ENCODE measurements at regions not wholly inside any gene's neighbourhood (a gene's known extent, or its start where the extent isn't known, plus 50 kb on each side); places are given as distances from the start of the nearest gene placed in this dataset.

DNA sequence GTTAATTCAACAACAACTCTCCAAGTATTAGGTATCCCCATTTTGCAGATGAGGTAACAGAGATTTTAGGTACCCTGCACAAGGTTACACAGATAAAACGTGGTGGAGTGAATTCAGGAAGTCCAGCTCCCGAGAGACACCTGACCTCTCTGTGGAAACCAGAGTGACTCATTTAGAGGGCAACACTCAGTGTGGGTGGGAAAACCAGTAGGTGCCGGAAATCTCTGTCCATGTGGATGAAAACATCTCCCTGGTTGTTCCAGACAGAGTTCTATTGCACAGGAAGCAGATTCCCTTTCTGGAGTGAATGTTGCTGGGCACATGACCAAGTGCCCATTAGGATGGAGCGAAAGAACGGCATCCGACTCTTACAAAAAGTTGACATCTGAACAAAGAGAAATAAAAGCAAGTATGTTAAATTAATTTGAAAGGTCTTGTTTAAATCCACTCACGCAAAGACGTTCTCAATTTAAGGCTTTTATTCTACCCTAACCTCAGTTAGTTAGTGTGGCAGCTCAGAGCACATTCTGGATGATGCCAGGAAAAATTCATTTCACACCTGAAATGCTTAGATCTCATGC, 391.9 kb upstream of the WWC1 start:
- POLR2A ChIA-PET, result no interaction called here
- H3K9me3 Mint-ChIP-seq, result no peaks in the 10 kb centered on the region

DNA sequence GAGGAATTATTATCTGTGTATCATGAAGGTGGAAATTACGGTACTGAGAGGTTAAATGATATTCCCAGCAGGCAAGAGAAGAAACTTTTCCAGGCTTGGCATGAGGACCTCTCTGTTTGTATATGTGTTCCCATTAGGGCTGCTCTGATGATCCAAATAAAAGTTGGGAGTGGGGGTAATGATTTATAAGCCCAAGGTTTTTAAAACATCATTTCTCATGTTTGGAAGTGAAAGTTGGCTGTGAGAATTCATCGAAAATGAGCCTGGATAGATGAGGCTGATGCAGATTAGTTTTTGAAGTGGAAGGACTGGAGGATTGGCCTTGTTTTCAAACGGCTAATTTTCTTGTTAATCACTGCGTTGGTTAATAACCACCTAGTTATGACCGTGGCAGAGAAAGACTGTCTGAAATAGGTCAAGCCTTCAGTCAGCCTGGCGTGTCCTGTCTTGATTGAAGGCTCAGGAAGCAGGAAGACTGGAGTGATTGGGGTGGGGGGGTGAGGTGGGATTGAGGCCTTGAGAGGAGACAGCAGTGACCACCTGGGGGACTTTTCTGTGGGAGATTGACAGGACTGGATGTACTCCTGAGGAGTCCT, 391.0 kb upstream of the WWC1 start:
- no peaks in the 10 kb centered on the region for H3K4me1 Mint-ChIP-seq
- ATAC-seq (ENCODE audit: low read depth) (no peak), DNase-seq (no peak)
- no peaks in the 10 kb centered on the region for H3K9me3 Mint-ChIP-seq
- no peak overlapping the region for H3K27ac Mint-ChIP-seq
- POLR2A ChIA-PET, result no interaction called here
- no peak overlapping the region for H3K4me3 Mint-ChIP-seq
- peaks cover 3% of the 10 kb centered on the region for H3K27me3 Mint-ChIP-seq
- no peaks in the 10 kb centered on the region for H3K36me3 Mint-ChIP-seq

More for the DNA sequence above, 391.9 kb upstream of the WWC1 start:
- Mint-ChIP-seq H3K27me3 (peaks cover 3% of the 10 kb centered on the region), H3K4me1 (no peaks in the 10 kb centered on the region), H3K36me3 (no peaks in the 10 kb centered on the region), H3K4me3 (no peak overlapping the region), H3K27ac (no peak overlapping the region)
- DNase-seq, result no peak
- no peak for ATAC-seq (ENCODE audit: low read depth)

GRCh38 chr5:167902298-167902697, 389.1 kb upstream of the WWC1 start:
- no peaks in the 10 kb centered on the region for H3K4me1 Mint-ChIP-seq
- no peak for DNase-seq
- ATAC-seq (ENCODE audit: low read depth), result no peak
- H3K4me3 Mint-ChIP-seq, result no peak overlapping the region
- POLR2A ChIA-PET, result no interaction called here
- no peaks in the 10 kb centered on the region for H3K9me3 Mint-ChIP-seq
- H3K36me3 Mint-ChIP-seq, result no peaks in the 10 kb centered on the region
- peaks cover 3% of the 10 kb centered on the region for H3K27me3 Mint-ChIP-seq
- H3K27ac Mint-ChIP-seq, result no peak overlapping the region

DNA sequence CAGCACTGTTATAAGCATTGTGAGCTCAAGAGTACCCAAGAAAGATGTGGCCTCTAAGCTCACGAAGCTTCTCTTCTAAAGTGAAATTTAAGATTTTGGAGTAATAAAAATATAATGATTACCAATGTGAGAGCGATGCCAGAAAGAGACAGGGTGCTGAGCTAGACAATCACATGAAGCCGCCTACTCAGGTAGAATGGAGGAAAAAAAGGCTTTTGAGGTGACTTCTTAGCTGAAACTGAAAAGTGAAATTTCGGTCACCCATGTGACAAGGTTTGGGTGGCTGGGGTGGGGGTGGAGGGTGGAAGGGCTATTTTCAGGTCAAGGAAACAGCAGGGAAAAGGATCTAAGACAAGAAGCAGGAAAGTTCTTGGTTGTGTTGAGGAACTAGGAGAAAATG, 388.2 kb upstream of the WWC1 start:
- H3K36me3 Mint-ChIP-seq, result no peaks in the 10 kb centered on the region
- H3K4me3 Mint-ChIP-seq, result no peak overlapping the region
- peaks cover 3% of the 10 kb centered on the region for H3K27me3 Mint-ChIP-seq
- ATAC-seq (ENCODE audit: low read depth) (no peak), DNase-seq (no peak)
- no peak overlapping the region for H3K27ac Mint-ChIP-seq
- no peaks in the 10 kb centered on the region for H3K9me3 Mint-ChIP-seq
- POLR2A ChIA-PET, result no interaction called here
- H3K4me1 Mint-ChIP-seq, result no peaks in the 10 kb centered on the region

DNA sequence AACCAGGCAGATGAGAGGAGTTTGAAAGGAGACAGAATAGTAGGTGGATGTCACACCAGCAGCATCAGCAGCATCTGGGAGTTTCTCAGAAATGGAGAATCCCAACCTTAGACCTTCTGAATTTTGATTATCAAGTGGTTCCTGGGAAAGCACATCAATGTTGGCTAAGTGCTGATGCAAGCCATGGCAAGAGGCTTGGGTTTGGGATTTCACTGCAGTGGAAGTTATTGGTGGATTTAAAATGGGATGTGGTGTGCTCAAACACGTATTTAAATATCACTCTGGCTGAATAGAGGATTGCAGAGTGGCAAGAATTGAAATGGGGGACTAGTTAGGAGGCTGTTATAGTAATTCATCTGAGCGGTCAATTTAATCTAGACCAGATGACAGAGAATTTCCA, 387.8 kb upstream of the WWC1 start:
- POLR2A ChIA-PET, result no interaction called here

DNA sequence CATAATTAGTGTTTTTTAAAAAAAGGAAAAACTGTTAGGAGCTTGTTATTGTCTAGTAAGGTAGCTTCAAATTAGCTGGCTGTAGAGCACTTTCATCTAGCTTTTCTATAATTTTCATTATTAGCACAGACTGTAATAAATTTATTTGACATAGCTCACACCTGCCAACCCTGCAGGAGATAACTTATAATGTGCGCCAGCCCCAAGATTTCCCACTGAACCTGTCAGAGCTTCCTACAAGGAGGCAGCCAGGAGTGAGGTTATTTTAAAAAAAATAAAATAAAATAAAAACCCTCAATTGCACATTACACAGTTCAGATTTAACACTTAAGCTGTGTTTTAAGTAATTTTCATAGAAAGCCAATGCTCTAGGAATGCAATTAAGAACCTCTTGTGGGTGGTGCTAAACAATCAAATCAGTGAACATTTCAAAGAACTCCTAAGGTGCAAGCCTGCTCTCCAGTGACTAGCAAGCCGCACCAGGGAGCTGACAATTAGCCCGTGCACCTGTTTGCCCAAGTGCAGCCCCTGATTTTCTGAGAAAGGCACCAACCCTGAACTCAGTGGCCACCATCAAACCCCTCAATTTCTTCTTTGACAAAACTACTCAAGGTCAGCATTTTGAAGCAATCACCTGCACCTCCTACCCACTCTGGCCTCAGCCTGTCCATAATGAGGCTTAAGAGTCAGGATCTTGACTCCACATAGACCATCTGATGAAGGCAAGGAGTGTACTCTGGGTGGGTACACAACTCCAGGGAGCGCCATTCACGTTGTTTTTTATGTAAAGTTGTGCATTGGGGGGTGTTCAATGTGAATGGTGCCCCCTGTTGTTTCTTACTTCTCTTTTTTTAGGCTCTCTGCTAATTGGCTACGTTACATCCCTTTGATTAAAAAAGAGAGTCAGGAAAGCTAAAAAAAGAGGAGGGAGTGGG, 385.3 kb upstream of the WWC1 start:
- POLR2A ChIA-PET, result no interaction called here
- Mint-ChIP-seq H3K4me3 (no peak overlapping the region), H3K36me3 (no peaks in the 10 kb centered on the region), H3K27ac (no peak overlapping the region), H3K27me3 (no peaks in the 10 kb centered on the region), H3K4me1 (no peaks in the 10 kb centered on the region), H3K9me3 (no peaks in the 10 kb centered on the region)
- DNase-seq (no peak), ATAC-seq (ENCODE audit: low read depth) (no peak)

More for the DNA sequence above, 387.8 kb upstream of the WWC1 start:
- Mint-ChIP-seq H3K36me3 (no peaks in the 10 kb centered on the region), H3K27me3 (no peaks in the 10 kb centered on the region), H3K4me3 (no peak overlapping the region), H3K4me1 (no peaks in the 10 kb centered on the region), H3K27ac (no peak overlapping the region), H3K9me3 (no peaks in the 10 kb centered on the region)
- ATAC-seq (ENCODE audit: low read depth) (no peak), DNase-seq (no peak)

DNA sequence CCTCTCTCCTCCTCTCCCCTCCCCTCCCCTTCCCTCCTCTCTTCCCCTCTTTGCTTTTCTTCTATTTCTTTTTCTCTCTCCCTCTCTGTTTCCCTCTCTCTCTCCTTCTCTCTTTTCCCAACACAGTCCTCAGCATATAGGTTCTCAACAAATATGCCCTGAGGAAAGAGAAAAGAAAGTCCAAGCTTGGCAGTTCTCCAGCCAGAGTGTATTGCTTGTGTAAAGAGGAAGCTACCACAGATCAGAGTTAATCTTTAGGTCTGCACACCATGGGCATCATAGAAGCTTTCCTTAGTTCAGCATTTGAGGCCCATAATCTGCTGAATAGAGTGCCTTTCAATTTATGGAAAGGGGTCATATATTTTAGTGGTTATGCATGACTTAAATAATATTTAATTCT, 382.8 kb upstream of the WWC1 start:
- Mint-ChIP-seq H3K4me3 (no peak overlapping the region), H3K27me3 (no peaks in the 10 kb centered on the region), H3K36me3 (no peaks in the 10 kb centered on the region), H3K9me3 (no peaks in the 10 kb centered on the region), H3K27ac (no peak overlapping the region), H3K4me1 (no peaks in the 10 kb centered on the region)
- POLR2A ChIA-PET, result no interaction called here
- no peak for DNase-seq
- ATAC-seq (ENCODE audit: low read depth), result no peak

- no peak for DNase-seq
- ATAC-seq (ENCODE audit: low read depth), result no peak
- POLR2A ChIA-PET, result no interaction called here
- Mint-ChIP-seq H3K36me3 (no peaks in the 10 kb centered on the region), H3K9me3 (peaks cover 2% of the 10 kb centered on the region), H3K4me1 (no peaks in the 10 kb centered on the region), H3K27me3 (no peaks in the 10 kb centered on the region), H3K4me3 (no peak overlapping the region), H3K27ac (no peak overlapping the region)
These were observed 378.3 kb upstream of the WWC1 start for GRCh38 chr5:167912941-167913665.

DNA sequence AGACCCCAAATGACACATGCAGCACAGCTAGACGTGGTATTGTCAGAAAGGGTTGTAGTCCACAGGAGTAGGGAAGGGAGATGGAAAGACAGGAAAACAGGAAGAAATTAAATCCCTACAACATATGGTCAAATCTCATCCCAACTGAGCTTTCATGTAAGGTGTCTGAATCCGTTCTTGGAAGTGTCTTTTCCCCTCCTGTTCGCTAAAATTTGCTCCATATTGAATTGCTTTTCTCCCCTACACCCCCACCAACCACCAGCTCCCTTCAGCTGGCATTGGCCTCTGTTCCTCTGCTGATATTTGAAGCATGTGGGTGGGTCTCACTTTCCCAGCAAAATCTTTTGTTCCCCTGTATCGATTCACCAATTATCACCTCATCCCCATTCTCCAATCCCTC, 376.2 kb upstream of the WWC1 start:
- H3K9me3 Mint-ChIP-seq, result peaks cover 2% of the 10 kb centered on the region
- POLR2A ChIA-PET, result no interaction called here
- H3K4me3 Mint-ChIP-seq, result no peak overlapping the region
- ATAC-seq (ENCODE audit: low read depth) (no peak), DNase-seq (no peak)
- no peaks in the 10 kb centered on the region for H3K36me3 Mint-ChIP-seq
- no peak overlapping the region for H3K27ac Mint-ChIP-seq
- H3K4me1 Mint-ChIP-seq, result no peaks in the 10 kb centered on the region
- no peaks in the 10 kb centered on the region for H3K27me3 Mint-ChIP-seq

GRCh38 chr5:167916261-167916691, 375.2 kb upstream of the WWC1 start:
- Mint-ChIP-seq H3K36me3 (no peaks in the 10 kb centered on the region), H3K27ac (no peak overlapping the region), H3K4me3 (no peak overlapping the region), H3K27me3 (no peaks in the 10 kb centered on the region), H3K4me1 (no peaks in the 10 kb centered on the region), H3K9me3 (peaks cover 2% of the 10 kb centered on the region)
- POLR2A ChIA-PET, result no interaction called here
- ATAC-seq (ENCODE audit: low read depth) (no peak), DNase-seq (no peak)

DNA sequence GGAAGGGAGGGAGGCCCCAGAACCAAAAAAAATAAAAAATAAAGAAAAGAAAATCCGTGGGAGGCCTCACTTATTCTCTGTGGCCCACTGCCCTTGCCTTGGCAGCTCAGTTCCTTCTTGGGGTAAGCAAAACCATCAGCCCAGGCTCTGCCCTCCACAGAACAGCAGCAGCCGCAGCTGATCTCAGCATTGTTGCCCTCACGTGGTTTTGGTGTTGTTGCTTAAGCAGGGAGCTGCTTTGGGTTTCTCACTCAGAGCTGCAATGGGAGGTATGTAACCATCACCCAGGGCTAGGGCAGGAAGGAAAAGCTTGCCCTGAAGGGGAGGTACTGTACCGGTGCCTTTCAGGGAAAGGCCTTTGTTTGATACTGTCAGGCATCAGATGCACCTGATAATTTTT, 374.7 kb upstream of the WWC1 start:
- Mint-ChIP-seq H3K4me3 (no peak overlapping the region), H3K9me3 (peaks cover 2% of the 10 kb centered on the region), H3K27me3 (no peaks in the 10 kb centered on the region), H3K27ac (no peak overlapping the region), H3K36me3 (no peaks in the 10 kb centered on the region), H3K4me1 (no peaks in the 10 kb centered on the region)
- ATAC-seq (ENCODE audit: low read depth) (no peak), DNase-seq (no peak)
- POLR2A ChIA-PET, result no interaction called here

GRCh38 chr5:167918184-167918812, 373.1 kb upstream of the WWC1 start:
- Mint-ChIP-seq H3K4me3 (no peak overlapping the region), H3K27me3 (no peaks in the 10 kb centered on the region), H3K36me3 (no peaks in the 10 kb centered on the region), H3K4me1 (no peaks in the 10 kb centered on the region), H3K27ac (no peak overlapping the region), H3K9me3 (peaks cover 2% of the 10 kb centered on the region)
- POLR2A ChIA-PET, result no interaction called here
- no peak for ATAC-seq (ENCODE audit: low read depth)
- no peak for DNase-seq

GRCh38 chr5:167918813-167919483, 372.5 kb upstream of the WWC1 start:
- H3K36me3 Mint-ChIP-seq, result no peaks in the 10 kb centered on the region

More at GRCh38 chr5:167918813-167919483, 372.5 kb upstream of the WWC1 start:
- DNase-seq, result no peak
- POLR2A ChIA-PET, result no interaction called here
- no peak overlapping the region for H3K4me3 Mint-ChIP-seq
- ATAC-seq (ENCODE audit: low read depth), result no peak
- no peak overlapping the region for H3K27ac Mint-ChIP-seq
- H3K27me3 Mint-ChIP-seq, result no peaks in the 10 kb centered on the region
- peaks cover 2% of the 10 kb centered on the region for H3K9me3 Mint-ChIP-seq
- H3K4me1 Mint-ChIP-seq, result no peaks in the 10 kb centered on the region

Data from activated naive CD8-positive, alpha-beta T cell treated with anti-CD3 and anti-CD28 coated beads, Interleukin-2, amount 10 ng/mL, durations not matched to agents 7 days and 5 days (primary cell).